ENCODE measurements at regions not wholly inside any gene's neighbourhood (a gene's known extent, or its start where the extent isn't known, plus 50 kb on each side); places are given as distances from the start of the nearest gene placed in this dataset.

DNA sequence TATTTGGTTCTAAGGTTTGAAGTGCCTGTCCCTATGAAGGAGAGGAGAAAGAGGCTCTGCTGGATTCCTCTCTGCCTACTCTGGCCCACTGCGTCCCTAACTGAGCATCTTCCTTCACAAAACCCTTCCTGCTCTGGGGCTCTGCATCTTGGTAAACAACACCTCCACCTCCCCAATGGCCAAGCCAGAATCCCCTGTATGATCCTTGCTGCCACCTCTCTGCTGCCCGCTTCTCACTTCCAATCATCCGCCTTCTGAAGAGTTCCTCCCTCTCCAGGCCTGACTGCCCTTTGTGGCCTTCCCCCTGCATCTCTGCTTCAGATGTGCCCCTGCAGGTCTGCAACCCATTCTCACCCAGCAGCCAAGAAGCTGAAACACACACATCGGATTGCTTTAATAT is 110.6 kb upstream of the RPH3A start:
- Histone ChIP-seq H3K27me3 (ENCODE audit: insufficient read depth, low read depth, low read length) (no peaks in the 10 kb centered on the region), H2AFZ (ENCODE audit: low read depth, low read length) (no peak overlapping the region), H3K9me2 (ENCODE audit: insufficient read depth, low read length) (no peaks in the 10 kb centered on the region), H3F3A (ENCODE audit: insufficient read depth, low read length, poor library complexity, severe bottlenecking) (no peaks in the 10 kb centered on the region), H3K36me3 (ENCODE audit: insufficient read depth, low read length) (no peaks in the 10 kb centered on the region), H3K4me2 (ENCODE audit: low read length) (no peak overlapping the region), H3K9me3 (ENCODE audit: low read length) (no peaks in the 10 kb centered on the region), H4K20me1 (ENCODE audit: insufficient read depth) (no peaks in the 10 kb centered on the region), H3K4me3 (ENCODE audit: low read length) (no peak overlapping the region), H3K79me2 (replicated peaks; ENCODE audit: insufficient read depth, low read length) (no peaks in the 10 kb centered on the region), H3K9ac (ENCODE audit: low read length) (no peak overlapping the region), H3K27ac (ENCODE audit: low read length) (no peak overlapping the region)
- TF ChIP-seq, protein P1, sequence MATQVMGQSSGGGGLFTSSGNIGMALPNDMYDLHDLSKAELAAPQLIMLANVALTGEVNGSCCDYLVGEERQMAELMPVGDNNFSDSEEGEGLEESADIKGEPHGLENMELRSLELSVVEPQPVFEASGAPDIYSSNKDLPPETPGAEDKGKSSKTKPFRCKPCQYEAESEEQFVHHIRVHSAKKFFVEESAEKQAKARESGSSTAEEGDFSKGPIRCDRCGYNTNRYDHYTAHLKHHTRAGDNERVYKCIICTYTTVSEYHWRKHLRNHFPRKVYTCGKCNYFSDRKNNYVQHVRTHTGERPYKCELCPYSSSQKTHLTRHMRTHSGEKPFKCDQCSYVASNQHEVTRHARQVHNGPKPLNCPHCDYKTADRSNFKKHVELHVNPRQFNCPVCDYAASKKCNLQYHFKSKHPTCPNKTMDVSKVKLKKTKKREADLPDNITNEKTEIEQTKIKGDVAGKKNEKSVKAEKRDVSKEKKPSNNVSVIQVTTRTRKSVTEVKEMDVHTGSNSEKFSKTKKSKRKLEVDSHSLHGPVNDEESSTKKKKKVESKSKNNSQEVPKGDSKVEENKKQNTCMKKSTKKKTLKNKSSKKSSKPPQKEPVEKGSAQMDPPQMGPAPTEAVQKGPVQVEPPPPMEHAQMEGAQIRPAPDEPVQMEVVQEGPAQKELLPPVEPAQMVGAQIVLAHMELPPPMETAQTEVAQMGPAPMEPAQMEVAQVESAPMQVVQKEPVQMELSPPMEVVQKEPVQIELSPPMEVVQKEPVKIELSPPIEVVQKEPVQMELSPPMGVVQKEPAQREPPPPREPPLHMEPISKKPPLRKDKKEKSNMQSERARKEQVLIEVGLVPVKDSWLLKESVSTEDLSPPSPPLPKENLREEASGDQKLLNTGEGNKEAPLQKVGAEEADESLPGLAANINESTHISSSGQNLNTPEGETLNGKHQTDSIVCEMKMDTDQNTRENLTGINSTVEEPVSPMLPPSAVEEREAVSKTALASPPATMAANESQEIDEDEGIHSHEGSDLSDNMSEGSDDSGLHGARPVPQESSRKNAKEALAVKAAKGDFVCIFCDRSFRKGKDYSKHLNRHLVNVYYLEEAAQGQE (IDR thresholded peaks at IDR 0.05; ENCODE audit: borderline replicate concordance), result no peak
- TF ChIP-seq, protein P2, sequence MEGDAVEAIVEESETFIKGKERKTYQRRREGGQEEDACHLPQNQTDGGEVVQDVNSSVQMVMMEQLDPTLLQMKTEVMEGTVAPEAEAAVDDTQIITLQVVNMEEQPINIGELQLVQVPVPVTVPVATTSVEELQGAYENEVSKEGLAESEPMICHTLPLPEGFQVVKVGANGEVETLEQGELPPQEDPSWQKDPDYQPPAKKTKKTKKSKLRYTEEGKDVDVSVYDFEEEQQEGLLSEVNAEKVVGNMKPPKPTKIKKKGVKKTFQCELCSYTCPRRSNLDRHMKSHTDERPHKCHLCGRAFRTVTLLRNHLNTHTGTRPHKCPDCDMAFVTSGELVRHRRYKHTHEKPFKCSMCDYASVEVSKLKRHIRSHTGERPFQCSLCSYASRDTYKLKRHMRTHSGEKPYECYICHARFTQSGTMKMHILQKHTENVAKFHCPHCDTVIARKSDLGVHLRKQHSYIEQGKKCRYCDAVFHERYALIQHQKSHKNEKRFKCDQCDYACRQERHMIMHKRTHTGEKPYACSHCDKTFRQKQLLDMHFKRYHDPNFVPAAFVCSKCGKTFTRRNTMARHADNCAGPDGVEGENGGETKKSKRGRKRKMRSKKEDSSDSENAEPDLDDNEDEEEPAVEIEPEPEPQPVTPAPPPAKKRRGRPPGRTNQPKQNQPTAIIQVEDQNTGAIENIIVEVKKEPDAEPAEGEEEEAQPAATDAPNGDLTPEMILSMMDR (IDR thresholded peaks at IDR 0.05; ENCODE audit: poor library complexity, severe bottlenecking), result no peak
- no peak for TF ChIP-seq TAF1 (IDR thresholded peaks at IDR 0.05; ENCODE audit: low read depth)
- TF ChIP-seq POLR2AphosphoS5 (IDR thresholded peaks at IDR 0.05), result no peak
- no peak for TF ChIP-seq EZH2 (IDR thresholded peaks at IDR 0.05; ENCODE audit: borderline replicate concordance, insufficient read depth, low read length, poor library complexity, severe bottlenecking)
- TF ChIP-seq SMC3 (conservative IDR thresholded peaks at IDR 0.05; ENCODE audit: poor library complexity), result no peak
- no peak for TF ChIP-seq MXI1 (conservative IDR thresholded peaks at IDR 0.05; ENCODE audit: poor library complexity, severe bottlenecking)
- TF ChIP-seq EP300 (conservative IDR thresholded peaks at IDR 0.05; ENCODE audit: poor library complexity, severe bottlenecking), result no peak

GRCh38 chr12:112682586-112682985 is 109.0 kb upstream of the RPH3A start:
- no peak overlapping the region for H3K4me3 ChIP-seq (ENCODE audit: low read length)
- H3K9ac ChIP-seq (ENCODE audit: low read length), result no peak overlapping the region
- no peaks in the 10 kb centered on the region for H3K27me3 ChIP-seq (ENCODE audit: insufficient read depth, low read depth, low read length)
- H3K79me2 ChIP-seq (replicated peaks; ENCODE audit: insufficient read depth, low read length), result no peaks in the 10 kb centered on the region
- H3F3A ChIP-seq (ENCODE audit: insufficient read depth, low read length, poor library complexity, severe bottlenecking), result no peaks in the 10 kb centered on the region
- no peaks in the 10 kb centered on the region for H3K36me3 ChIP-seq (ENCODE audit: insufficient read depth, low read length)
- no peaks in the 10 kb centered on the region for H3K9me3 ChIP-seq (ENCODE audit: low read length)
- no peak for TF ChIP-seq TAF1 (IDR thresholded peaks at IDR 0.05; ENCODE audit: low read depth)
- TF ChIP-seq EP300 (conservative IDR thresholded peaks at IDR 0.05; ENCODE audit: poor library complexity, severe bottlenecking), result no peak
- no peak for TF ChIP-seq EZH2 (IDR thresholded peaks at IDR 0.05; ENCODE audit: borderline replicate concordance, insufficient read depth, low read length, poor library complexity, severe bottlenecking)
- no peak for TF ChIP-seq SMC3 (conservative IDR thresholded peaks at IDR 0.05; ENCODE audit: poor library complexity)
- no peak for TF ChIP-seq RAD21 (conservative IDR thresholded peaks at IDR 0.05)
- TF ChIP-seq MXI1 (conservative IDR thresholded peaks at IDR 0.05; ENCODE audit: poor library complexity, severe bottlenecking), result no peak
- TF ChIP-seq, protein P2 (IDR thresholded peaks at IDR 0.05; ENCODE audit: poor library complexity, severe bottlenecking), result no peak
- TF ChIP-seq POLR2AphosphoS5 (IDR thresholded peaks at IDR 0.05), result no peak
- TF ChIP-seq, protein P1 (IDR thresholded peaks at IDR 0.05; ENCODE audit: borderline replicate concordance), result no peak
- no peak overlapping the region for H3K27ac ChIP-seq (ENCODE audit: low read length)
- no peak overlapping the region for H2AFZ ChIP-seq (ENCODE audit: low read depth, low read length)
- H3K4me2 ChIP-seq (ENCODE audit: low read length), result no peak overlapping the region
- H4K20me1 ChIP-seq (ENCODE audit: insufficient read depth), result no peaks in the 10 kb centered on the region
- H3K9me2 ChIP-seq (ENCODE audit: insufficient read depth, low read length), result no peaks in the 10 kb centered on the region
